Ascending aorta (tissue), 2 donors: ENCODE measurements at regions not wholly inside any gene's neighbourhood (a gene's known extent, or its start where the extent isn't known, plus 50 kb on each side); places are given as distances from the start of the nearest gene placed in this dataset.
A peak's percentile ranks its signal among the peaks of the same experiment; 100 is the strongest.

Experiments
- DNase-seq, 2 donors: peaks; one replicate each; pipeline ENCODE4 v3.0.0-alpha.2; 2019; ENCODE audit warnings: low spot score in 2 of 2
- H3K27ac ChIP-seq, 2 donors: fragments of 200-600 bp; sonication (generic); one replicate each; pipeline ENCODE4 v1.5.1; 2016 to 2017; ENCODE audit warnings: mild to moderate bottlenecking in 1 of 2
- H3K27me3 ChIP-seq: fragments of 200-600 bp; sonication (generic); one replicate; pipeline ENCODE4 v1.5.1; 2017
- H3K36me3 ChIP-seq, 2 donors: fragments of 200-600 bp; sonication (generic); one replicate each; pipeline ENCODE4 v1.5.1; 2016
- H3K4me1 ChIP-seq, 2 donors: fragments of 200-600 bp; sonication (generic); one replicate each; pipeline ENCODE4 v1.5.1; 2016 to 2017; ENCODE audit warnings: mild to moderate bottlenecking in 1 of 2
- H3K4me3 ChIP-seq, 2 donors: fragments of 200-600 bp; sonication (generic); one replicate each; pipeline ENCODE4 v1.5.1; 2016 to 2017; ENCODE audit warnings: mild to moderate bottlenecking in 1 of 2
- H3K9me3 ChIP-seq, 2 donors: fragments of 200-600 bp; sonication (generic); one replicate each; pipeline ENCODE4 v1.5.1; 2016
- CTCF ChIP-seq, 3 experiments: fragments of 200-600 bp in 2 of 3; fragments of 450-650 bp in 1 of 3; sonication (generic) in 2 of 3; IDR thresholded peaks; one replicate each; pipeline ENCODE4 v1.5.1; 2016 to 2019; ENCODE audit warnings: antibody characterized with exemption in 3 of 3, mild to moderate bottlenecking in 1 of 3, moderate library complexity in 1 of 3
- intact Hi-C: fragments of 100-400 bp; cut with DNase I; formaldehyde crosslinking; loops from one replicate; pipeline ENCODE4 v1.15.1; 2023

- H3K4me3 ChIP-seq, result no peak overlapping the region
- no peaks in the 10 kb centered on the region for H3K9me3 ChIP-seq
- peak in 1 of 2 donors; percentile 55 for DNase-seq
- intact Hi-C loops, result no loop called here
- no peaks in the 10 kb centered on the region for H3K4me1 ChIP-seq
- no peak overlapping the region for H3K27ac ChIP-seq
- TF ChIP-seq CTCF (IDR thresholded peaks at IDR 0.05), result no peak
- H3K36me3 ChIP-seq, result no peaks in the 10 kb centered on the region
- no peaks in the 10 kb centered on the region for H3K27me3 ChIP-seq
These were observed 252.4 kb upstream of the SEMA3A start for GRCh38 chr7:84446991-84447480.

GRCh38 chr7:84425702-84426259 is 231.2 kb upstream of the SEMA3A start:
- no peak overlapping the region for H3K27ac ChIP-seq
- H3K9me3 ChIP-seq, result peaks cover 4 to 13% of the 10 kb centered on the region in 2 donors
- H3K4me3 ChIP-seq, result no peak overlapping the region
- TF ChIP-seq CTCF (IDR thresholded peaks at IDR 0.05), result no peak
- no peaks in the 10 kb centered on the region for H3K36me3 ChIP-seq
- no peaks in the 10 kb centered on the region for H3K4me1 ChIP-seq
- no peaks in the 10 kb centered on the region for H3K27me3 ChIP-seq
- intact Hi-C loops, result no loop called here
- DNase-seq, result no peak

GRCh38 chr7:84422790-84423189 is 228.2 kb upstream of the SEMA3A start:
- peaks cover 4 to 19% of the 10 kb centered on the region in 2 donors for H3K9me3 ChIP-seq
- H3K27ac ChIP-seq, result no peak overlapping the region
- intact Hi-C loops, result no loop called here
- H3K4me3 ChIP-seq, result no peak overlapping the region
- no peak for TF ChIP-seq CTCF (IDR thresholded peaks at IDR 0.05)
- no peaks in the 10 kb centered on the region for H3K4me1 ChIP-seq
- DNase-seq, result no peak
- H3K36me3 ChIP-seq, result no peaks in the 10 kb centered on the region
- H3K27me3 ChIP-seq, result no peaks in the 10 kb centered on the region

- no peaks in the 10 kb centered on the region for H3K36me3 ChIP-seq
- no peaks in the 10 kb centered on the region for H3K27me3 ChIP-seq
- H3K9me3 ChIP-seq, result peaks cover 0 to 4% of the 10 kb centered on the region in 2 donors
These were observed 217.8 kb upstream of the SEMA3A start for GRCh38 chr7:84412161-84412969.

GRCh38 chr7:84399661-84400060 is 205.1 kb upstream of the SEMA3A start:
- H3K36me3 ChIP-seq, result no peaks in the 10 kb centered on the region
- peaks cover 0 to 13% of the 10 kb centered on the region in 2 donors for H3K9me3 ChIP-seq
- H3K27ac ChIP-seq, result no peak overlapping the region
- no peaks in the 10 kb centered on the region for H3K27me3 ChIP-seq
- H3K4me3 ChIP-seq, result no peak overlapping the region
- no peaks in the 10 kb centered on the region for H3K4me1 ChIP-seq
- intact Hi-C loops, result no loop called here
- no peak for DNase-seq
- no peak for TF ChIP-seq CTCF (IDR thresholded peaks at IDR 0.05)

More at GRCh38 chr7:84412161-84412969, 217.8 kb upstream of the SEMA3A start:
- intact Hi-C loops, result no loop called here
- TF ChIP-seq CTCF (IDR thresholded peaks at IDR 0.05), result no peak
- H3K27ac ChIP-seq, result no peak overlapping the region
- no peak for DNase-seq
- no peaks in the 10 kb centered on the region for H3K4me1 ChIP-seq
- H3K4me3 ChIP-seq, result no peak overlapping the region
